ELF-1 (cell line): ENCODE measurements at regions not wholly inside any gene's neighbourhood (a gene's known extent, or its start where the extent isn't known, plus 50 kb on each side); places are given as distances from the start of the nearest gene placed in this dataset.

ENCODE experiments used
- DNase-seq: peaks from one replicate; pipeline ENCODE4 v3.0.0-alpha.2; 2016; ENCODE audit warnings: low read depth, low spot score

- no peak for DNase-seq
These were observed 225.5 kb upstream of the MARCKS start for GRCh38 chr6:113631666-113632065.

GRCh38 chr6:113632220-113632864, 224.8 kb upstream of the MARCKS start:
- DNase-seq, result peak; percentile 19

GRCh38 chr6:113633638-113634037, 223.5 kb upstream of the MARCKS start:
- DNase-seq, result no peak

GRCh38 chr6:113634352-113635163, 222.6 kb upstream of the MARCKS start:
- DNase-seq, result no peak

- DNase-seq, result peak; percentile 21
These were observed 221.7 kb upstream of the MARCKS start for GRCh38 chr6:113635222-113635986.

GRCh38 chr6:113636357-113636824, 220.8 kb upstream of the MARCKS start:
- DNase-seq, result no peak

- DNase-seq, result no peak
These were observed 217.1 kb upstream of the MARCKS start for GRCh38 chr6:113640051-113640450.

- no peak for DNase-seq
These were observed 215.0 kb upstream of the MARCKS start for GRCh38 chr6:113642001-113642713.

- peak; percentile 35 for DNase-seq
These were observed 214.3 kb upstream of the MARCKS start for GRCh38 chr6:113642714-113643406.

- no peak for DNase-seq
These were observed 213.8 kb upstream of the MARCKS start for GRCh38 chr6:113643407-113643770.

- no peak for DNase-seq
These were observed 212.1 kb upstream of the MARCKS start for GRCh38 chr6:113644861-113645575.

GRCh38 chr6:113645576-113645970, 211.6 kb upstream of the MARCKS start:
- DNase-seq, result no peak

- DNase-seq, result no peak
These were observed 211.2 kb upstream of the MARCKS start for GRCh38 chr6:113645986-113646385.

GRCh38 chr6:113646701-113647100, 210.4 kb upstream of the MARCKS start:
- DNase-seq, result no peak

- no peak for DNase-seq
These were observed 209.8 kb upstream of the MARCKS start for GRCh38 chr6:113647143-113647889.

GRCh38 chr6:113648698-113649097, 208.4 kb upstream of the MARCKS start:
- no peak for DNase-seq

- no peak for DNase-seq
These were observed 207.9 kb upstream of the MARCKS start for GRCh38 chr6:113649276-113649675.

- DNase-seq, result no peak
These were observed 207.1 kb upstream of the MARCKS start for GRCh38 chr6:113649880-113650609.

GRCh38 chr6:113650610-113650979, 206.6 kb upstream of the MARCKS start:
- no peak for DNase-seq
